ENCODE measurements at regions not wholly inside any gene's neighbourhood (a gene's known extent, or its start where the extent isn't known, plus 50 kb on each side); places are given as distances from the start of the nearest gene placed in this dataset.

DNA sequence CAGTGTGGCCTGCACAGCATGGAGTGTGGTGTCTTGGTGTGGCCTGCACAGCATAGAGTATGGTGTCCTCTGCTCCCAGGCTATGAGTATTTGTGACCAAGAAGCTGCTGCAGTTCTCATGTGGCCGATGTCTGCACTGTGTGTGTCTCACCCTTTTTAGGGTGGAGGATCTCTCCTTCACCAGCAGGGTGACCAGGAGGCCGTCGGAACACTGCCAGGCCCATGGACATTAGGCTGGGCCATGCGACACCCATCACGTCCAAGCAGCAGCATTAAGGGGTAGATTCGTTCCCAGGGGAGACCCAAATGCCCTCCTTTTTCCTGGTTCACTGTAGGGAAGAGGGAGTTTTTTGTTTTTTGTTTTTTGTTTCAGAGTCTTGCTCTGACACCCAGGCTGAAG is 115.3 kb upstream of the SPIN1 start:
- TF ChIP-seq ZNF24 (tag by site-specific recombination; IDR thresholded peaks at IDR 0.05): no peak
- TF ChIP-seq, protein P1, sequence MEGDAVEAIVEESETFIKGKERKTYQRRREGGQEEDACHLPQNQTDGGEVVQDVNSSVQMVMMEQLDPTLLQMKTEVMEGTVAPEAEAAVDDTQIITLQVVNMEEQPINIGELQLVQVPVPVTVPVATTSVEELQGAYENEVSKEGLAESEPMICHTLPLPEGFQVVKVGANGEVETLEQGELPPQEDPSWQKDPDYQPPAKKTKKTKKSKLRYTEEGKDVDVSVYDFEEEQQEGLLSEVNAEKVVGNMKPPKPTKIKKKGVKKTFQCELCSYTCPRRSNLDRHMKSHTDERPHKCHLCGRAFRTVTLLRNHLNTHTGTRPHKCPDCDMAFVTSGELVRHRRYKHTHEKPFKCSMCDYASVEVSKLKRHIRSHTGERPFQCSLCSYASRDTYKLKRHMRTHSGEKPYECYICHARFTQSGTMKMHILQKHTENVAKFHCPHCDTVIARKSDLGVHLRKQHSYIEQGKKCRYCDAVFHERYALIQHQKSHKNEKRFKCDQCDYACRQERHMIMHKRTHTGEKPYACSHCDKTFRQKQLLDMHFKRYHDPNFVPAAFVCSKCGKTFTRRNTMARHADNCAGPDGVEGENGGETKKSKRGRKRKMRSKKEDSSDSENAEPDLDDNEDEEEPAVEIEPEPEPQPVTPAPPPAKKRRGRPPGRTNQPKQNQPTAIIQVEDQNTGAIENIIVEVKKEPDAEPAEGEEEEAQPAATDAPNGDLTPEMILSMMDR (tag by site-specific recombination; IDR thresholded peaks at IDR 0.05): no peak
- TF ChIP-seq, protein P2, sequence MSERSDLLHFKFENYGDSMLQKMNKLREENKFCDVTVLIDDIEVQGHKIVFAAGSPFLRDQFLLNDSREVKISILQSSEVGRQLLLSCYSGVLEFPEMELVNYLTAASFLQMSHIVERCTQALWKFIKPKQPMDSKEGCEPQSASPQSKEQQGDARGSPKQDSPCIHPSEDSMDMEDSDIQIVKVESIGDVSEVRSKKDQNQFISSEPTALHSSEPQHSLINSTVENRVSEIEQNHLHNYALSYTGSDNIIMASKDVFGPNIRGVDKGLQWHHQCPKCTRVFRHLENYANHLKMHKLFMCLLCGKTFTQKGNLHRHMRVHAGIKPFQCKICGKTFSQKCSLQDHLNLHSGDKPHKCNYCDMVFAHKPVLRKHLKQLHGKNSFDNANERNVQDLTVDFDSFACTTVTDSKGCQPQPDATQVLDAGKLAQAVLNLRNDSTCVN (tag by site-specific recombination; optimal IDR thresholded peaks at IDR 0.05): no peak
- TF ChIP-seq ZNF394 (tag by site-specific recombination; IDR thresholded peaks at IDR 0.05; ENCODE audit: borderline replicate concordance): no peak
- TF ChIP-seq ZNF114 (tag by site-specific recombination; IDR thresholded peaks at IDR 0.05): no peak

Data from HEK293 (cell line).